SK-N-SH (cell line): ENCODE measurements at regions not wholly inside any gene's neighbourhood (a gene's known extent, or its start where the extent isn't known, plus 50 kb on each side); places are given as distances from the start of the nearest gene placed in this dataset.

Source experiments
- CTCF ChIA-PET: fragments of 300-600, 350-600 bp; formaldehyde crosslinking; extraction: SDS; loops from one replicate; lab custom pipeline; 2021; lab: Yijun Ruan, JAX
- POLR2A ChIA-PET: fragments of 350-600 bp; sonication (Branson Sonifier 250); formaldehyde crosslinking; extraction: SDS; loops from one replicate; lab custom pipeline; 2020; ENCODE audit warnings: antibody characterized with exemption, inconsistent platforms; lab: Yijun Ruan, JAX
- DNase-seq: peaks from one replicate; pipeline ENCODE4 v3.0.0; 2012
- H2AFZ ChIP-seq: fragments of 200-600 bp; sonication (generic); 2 replicates; pipeline ENCODE4 v1.8.1; 2016; ENCODE audit warnings: antibody characterized with exemption, mild to moderate bottlenecking, low read depth
- H3F3A ChIP-seq: fragments of 200-600 bp; sonication (generic); replicated peaks from 2 replicates; pipeline ENCODE3; 2016; ENCODE audit warnings: antibody characterized with exemption, mild to moderate bottlenecking; ENCODE audit not compliant: insufficient read depth
- H3K27ac ChIP-seq, 2 experiments: fragments of 200-500 bp in 1 of 2; fragments of 200-600 bp in 1 of 2; sonication (Bioruptor generic) in 1 of 2; sonication (generic), shearing (Covaris generic) in 1 of 2; 2 replicates each; pipeline versions ENCODE4 v1.5.1 to v1.6.1; 2014 to 2016; ENCODE audit warnings: low read depth in 2 of 2, inconsistent platforms in 1 of 2, low read length in 1 of 2, mild to moderate bottlenecking in 1 of 2, mixed read lengths in 1 of 2
- H3K27me3 ChIP-seq: fragments of 200-600 bp; sonication (generic), shearing (Covaris generic); 2 replicates; pipeline ENCODE4 v1.6.1; 2016; ENCODE audit warnings: mixed run types; ENCODE audit not compliant: insufficient read depth
- H3K36me3 ChIP-seq, 2 experiments: fragments of 200-500 bp in 1 of 2; fragments of 200-600 bp in 1 of 2; sonication (Bioruptor generic) in 1 of 2; sonication (generic) in 1 of 2; replicated peaks in 1 of 2; 2 replicates each; pipeline versions ENCODE3 to v1.5.1; 2014 to 2016; ENCODE audit warnings: low read length in 1 of 2, mild to moderate bottlenecking in 1 of 2; ENCODE audit not compliant: insufficient read depth in 2 of 2, control insufficient read depth in 1 of 2
- H3K4me1 ChIP-seq, 2 experiments: fragments of 200-500 bp in 1 of 2; fragments of 200-600 bp in 1 of 2; sonication (Bioruptor generic) in 1 of 2; sonication (generic), shearing (Covaris generic) in 1 of 2; 2 replicates each; pipeline versions ENCODE4 v1.5.1 to v1.6.1; 2014 to 2016; ENCODE audit warnings: low read depth in 1 of 2, low read length in 1 of 2, mixed run types in 1 of 2; ENCODE audit not compliant: insufficient read depth in 2 of 2, control insufficient read depth in 1 of 2
- H3K4me2 ChIP-seq: fragments of 200-600 bp; sonication (generic), shearing (Covaris generic); 2 replicates; pipeline ENCODE4 v1.6.1; 2017; ENCODE audit warnings: mixed run types
- H3K4me3 ChIP-seq, 2 experiments: fragments of 200-500 bp in 1 of 2; fragments of 200-600 bp in 1 of 2; sonication (Bioruptor generic) in 1 of 2; sonication (generic), shearing (Covaris generic) in 1 of 2; 2 replicates each; pipeline versions ENCODE4 v1.5.1 to v1.8.1; 2014 to 2016; ENCODE audit warnings: low read depth in 2 of 2, inconsistent platforms in 1 of 2, low read length in 1 of 2, mild to moderate bottlenecking in 1 of 2, mixed read lengths in 1 of 2, moderate library complexity in 1 of 2
- H3K79me2 ChIP-seq: fragments of 200-600 bp; sonication (generic); 2 replicates; pipeline ENCODE4 v1.8.1; 2017; ENCODE audit warnings: mild to moderate bottlenecking; ENCODE audit not compliant: insufficient read depth
- H3K9ac ChIP-seq: fragments of 200-600 bp; sonication (generic); 2 replicates; pipeline ENCODE4 v1.6.1; 2017; ENCODE audit warnings: mixed run types
- H3K9me2 ChIP-seq: fragments of 200-600 bp; sonication (generic); 2 replicates; pipeline ENCODE4 v1.6.1; 2017; ENCODE audit warnings: mixed run types
- H3K9me3 ChIP-seq: fragments of 200-600 bp; sonication (generic); 2 replicates; pipeline ENCODE4 v1.6.1; 2017; ENCODE audit warnings: mixed run types, mild to moderate bottlenecking, moderate library complexity
- H4K20me1 ChIP-seq: fragments of 200-600 bp; sonication (generic); 2 replicates; pipeline ENCODE4 v1.6.1; 2017; ENCODE audit warnings: mild to moderate bottlenecking, mixed run types; ENCODE audit not compliant: insufficient read depth
- EP300 ChIP-seq, 2 experiments: IDR thresholded peaks; 2 replicates each; pipeline versions ENCODE4 v1.4.0 to v1.6.1; 2012; ENCODE audit warnings: borderline replicate concordance in 1 of 2, low read depth in 1 of 2, low read length in 1 of 2
- EZH2phosphoT487 ChIP-seq: fragments of 200-600 bp; sonication (generic); IDR thresholded peaks from 2 replicates; pipeline ENCODE4 v1.6.1; 2017; ENCODE audit warnings: low read depth, mixed run types, mild to moderate bottlenecking, antibody characterized with exemption, moderate library complexity, borderline replicate concordance
- FOXJ3 ChIP-seq: sonication (generic); formaldehyde crosslinking; IDR thresholded peaks from 2 replicates; pipeline ENCODE4 v1.5.1; 2020; ENCODE audit warnings: mild to moderate bottlenecking, missing genetic modification reagents
- GATA2 ChIP-seq: sonication (generic); formaldehyde crosslinking; IDR thresholded peaks from 2 replicates; pipeline ENCODE4 v1.5.0; 2020; ENCODE audit warnings: mild to moderate bottlenecking, missing genetic modification reagents
- IRF3 ChIP-seq: fragments of 150-350 bp; IDR thresholded peaks from 2 replicates; pipeline ENCODE4 v1.6.1; 2016; ENCODE audit warnings: mild to moderate bottlenecking, low read depth, low read length
- MAX ChIP-seq: IDR thresholded peaks from 2 replicates; pipeline ENCODE4 v1.4.0; 2012; ENCODE audit warnings: low read depth
- NFIC ChIP-seq: IDR thresholded peaks from 2 replicates; pipeline ENCODE4 v1.4.0; 2012; ENCODE audit warnings: borderline replicate concordance
- PBX3 ChIP-seq: IDR thresholded peaks from 2 replicates; pipeline ENCODE4; 2012
- RFX5 ChIP-seq: IDR thresholded peaks from 2 replicates; pipeline ENCODE4 v1.6.1; 2012; ENCODE audit warnings: mild to moderate bottlenecking, improper control_type of control experiment, low read length
- YY1 ChIP-seq: IDR thresholded peaks from 2 replicates; pipeline ENCODE4 v1.4.0; 2012; ENCODE audit warnings: low read depth, mild to moderate bottlenecking
- WGBS: methylation state at CpG from one replicate; pipeline ENCODE4 v1.1.6; 2017; ENCODE audit warnings: low lambda C conversion rate; 5-methylcytosine and 5-hydroxymethylcytosine counted together

GRCh38 chr13:90531744-90532143, 815.7 kb upstream of the MIR17HG start:
- 64% methylated on average over 2 of the region's 2 CpGs for WGBS
- TF ChIP-seq RFX5 (no peak), GATA2 (CRISPR knock-in tag) (no peak), IRF3 (no peak), MAX (no peak), YY1 (no peak), PBX3 (no peak), NFIC (no peak), EZH2phosphoT487 (no peak), FOXJ3 (CRISPR knock-in tag) (no peak)
- no peaks in the 10 kb centered on the region for H3K36me3 ChIP-seq
- no peak for DNase-seq
- no peak overlapping the region for H2AFZ ChIP-seq
- no peak overlapping the region for H3K4me2 ChIP-seq
- no peaks in the 10 kb centered on the region for H3K9me3 ChIP-seq
- POLR2A ChIA-PET, result no interaction called here
- H3K9ac ChIP-seq, result no peak overlapping the region
- no peak overlapping the region for H3K4me3 ChIP-seq
- no peak overlapping the region for H3K27ac ChIP-seq
- no peaks in the 10 kb centered on the region for H3K9me2 ChIP-seq
- H3F3A ChIP-seq, result no peaks in the 10 kb centered on the region
- H4K20me1 ChIP-seq, result no peaks in the 10 kb centered on the region
- peaks cover 0 to 3% of the 10 kb centered on the region in 2 experiments; a peak in 1 of 4 replicates for H3K4me1 ChIP-seq
- H3K79me2 ChIP-seq, result no peaks in the 10 kb centered on the region
- CTCF ChIA-PET, result no interaction called here
- no peaks in the 10 kb centered on the region for H3K27me3 ChIP-seq

- no peak for DNase-seq
- H4K20me1 ChIP-seq, result no peaks in the 10 kb centered on the region
- H3K4me3 ChIP-seq, result no peak overlapping the region
- no peaks in the 10 kb centered on the region for H3F3A ChIP-seq
- CTCF ChIA-PET, result no interaction called here
- peaks cover 0 to 3% of the 10 kb centered on the region in 2 experiments; a peak in 1 of 4 replicates for H3K4me1 ChIP-seq
- H3K27ac ChIP-seq, result no peak overlapping the region
- H3K9me2 ChIP-seq, result no peaks in the 10 kb centered on the region
- WGBS, result 73% methylated on average over 2 of the region's 2 CpGs
- no peak for TF ChIP-seq EP300 (IDR thresholded peaks at IDR 0.05; ENCODE audit: borderline replicate concordance in 1 of 2, low read depth in 1 of 2, low read length in 1 of 2)
- TF ChIP-seq IRF3, result no peak
- POLR2A ChIA-PET, result no interaction called here
- no peaks in the 10 kb centered on the region for H3K9me3 ChIP-seq
- H3K4me2 ChIP-seq, result no peak overlapping the region
- no peaks in the 10 kb centered on the region for H3K79me2 ChIP-seq
- H3K27me3 ChIP-seq, result no peaks in the 10 kb centered on the region
- no peaks in the 10 kb centered on the region for H3K36me3 ChIP-seq
- no peak overlapping the region for H3K9ac ChIP-seq
- no peak overlapping the region for H2AFZ ChIP-seq
Measured at GRCh38 chr13:90532861-90533492, 814.5 kb upstream of the MIR17HG start.
